KOPT-K1 (cell line): ENCODE measurements at regions not wholly inside any gene's neighbourhood (a gene's known extent, or its start where the extent isn't known, plus 50 kb on each side); places are given as distances from the start of the nearest gene placed in this dataset.

Experiments
- H3K27ac ChIP-seq: fragments of 200-600 bp; sonication (generic); 2 replicates; pipeline ENCODE4 v1.5.1; 2016; ENCODE audit warnings: antibody characterized with exemption, mild to moderate bottlenecking, low read depth, low read length; ENCODE audit not compliant: poor library complexity, severe bottlenecking
- H3K36me3 ChIP-seq: fragments of 200-600 bp; sonication (generic); 2 replicates; pipeline ENCODE4 v1.5.1; 2017; ENCODE audit warnings: antibody characterized with exemption, mild to moderate bottlenecking, low read length, moderate library complexity; ENCODE audit not compliant: insufficient read depth
- H3K9me3 ChIP-seq: fragments of 200-600 bp; sonication (generic); 2 replicates; pipeline ENCODE4 v1.5.1; 2017; ENCODE audit warnings: antibody characterized with exemption, low read length, mild to moderate bottlenecking; ENCODE audit not compliant: insufficient read depth, poor library complexity, severe bottlenecking

DNA sequence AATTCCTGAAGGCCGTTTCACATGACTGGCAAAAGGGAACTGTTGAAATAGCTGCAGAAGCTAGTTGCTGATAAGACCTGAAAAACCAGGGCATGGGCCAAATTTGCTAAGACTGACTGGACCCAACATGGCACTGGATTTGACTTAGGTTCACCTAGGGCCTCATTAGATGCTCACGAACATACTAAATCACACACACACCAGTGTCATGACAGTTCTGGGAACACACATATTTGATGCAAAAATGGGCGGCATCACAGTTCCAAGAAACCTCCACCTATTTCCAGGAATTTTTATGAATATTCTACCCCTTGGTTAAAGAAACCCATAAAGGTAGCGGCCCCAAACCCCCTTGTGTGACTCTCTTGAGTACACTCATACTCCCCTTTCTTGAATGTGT lies 99.6 kb upstream of the OBI1 start:
- Histone ChIP-seq H3K9me3 (no peaks in the 10 kb centered on the region), H3K36me3 (no peaks in the 10 kb centered on the region), H3K27ac (no peak overlapping the region)

DNA sequence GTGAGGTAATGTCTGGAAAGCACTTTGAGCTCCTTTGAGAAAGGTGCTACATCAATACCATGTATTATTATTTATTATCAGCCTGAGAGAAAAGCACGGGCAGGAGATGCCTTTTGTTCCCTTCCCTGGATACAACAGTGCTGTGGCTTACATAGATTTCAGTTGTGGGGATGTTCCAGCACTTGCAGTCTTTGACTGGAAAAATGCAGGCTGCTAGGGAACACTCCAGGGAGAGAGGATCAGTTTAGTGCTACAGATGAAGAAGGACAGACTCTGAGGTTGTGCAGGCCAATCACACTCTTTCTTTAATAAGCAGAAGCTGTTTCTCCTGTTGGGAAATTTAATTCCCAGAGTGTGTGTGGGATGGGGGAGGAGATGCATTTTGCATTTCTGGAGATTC lies 94.5 kb upstream of the OBI1 start:
- Histone ChIP-seq H3K9me3 (no peaks in the 10 kb centered on the region), H3K36me3 (no peaks in the 10 kb centered on the region), H3K27ac (no peak overlapping the region)

GRCh38 chr13:78750735-78751134 lies 91.8 kb upstream of the OBI1 start:
- Histone ChIP-seq H3K36me3 (no peaks in the 10 kb centered on the region), H3K9me3 (no peaks in the 10 kb centered on the region), H3K27ac (no peak overlapping the region)

DNA sequence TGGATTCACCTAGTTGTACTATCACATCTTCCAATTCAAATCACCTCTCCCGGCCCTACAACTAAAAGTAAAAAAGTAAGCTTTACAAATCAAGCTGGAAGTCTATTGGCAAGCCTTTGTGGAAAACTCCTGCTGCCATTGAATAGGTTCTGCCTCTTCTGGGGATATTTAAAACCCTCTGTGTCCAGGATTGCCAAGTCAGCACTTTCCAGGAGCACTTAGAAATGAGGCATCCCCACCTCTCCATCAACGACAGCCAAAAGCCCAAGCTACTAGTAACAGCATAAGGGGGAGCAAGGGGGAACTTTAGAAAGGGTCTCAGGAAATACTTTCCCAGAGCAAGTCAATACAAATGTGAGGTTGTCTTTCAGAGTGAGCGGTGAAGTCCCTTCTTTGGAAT lies 85.0 kb upstream of the OBI1 start:
- H3K9me3 ChIP-seq: no peaks in the 10 kb centered on the region
- no peaks in the 10 kb centered on the region for H3K36me3 ChIP-seq
- no peak overlapping the region for H3K27ac ChIP-seq

DNA sequence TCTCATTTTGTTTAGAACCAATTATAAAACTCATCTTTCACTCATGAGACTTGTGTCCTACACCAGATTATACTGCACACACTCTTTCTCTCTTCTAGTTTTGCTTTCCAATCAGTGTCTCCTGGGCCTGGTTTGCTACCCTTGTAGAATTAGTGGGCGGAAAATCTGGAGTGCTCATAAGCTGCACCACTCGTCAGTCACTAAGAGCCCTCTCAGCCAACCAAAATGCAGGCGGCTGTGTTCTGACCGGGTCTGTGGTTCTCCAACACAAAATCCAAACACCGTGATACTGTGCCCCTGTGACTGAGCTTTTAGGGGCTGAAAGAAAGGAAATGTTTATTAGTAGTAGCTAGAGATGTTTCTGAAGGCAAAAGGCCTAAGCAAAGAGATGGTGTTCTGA lies 83.7 kb upstream of the OBI1 start:
- H3K36me3 ChIP-seq: no peaks in the 10 kb centered on the region
- no peak overlapping the region for H3K27ac ChIP-seq
- H3K9me3 ChIP-seq: no peaks in the 10 kb centered on the region

GRCh38 chr13:78736142-78736541 lies 77.2 kb upstream of the OBI1 start:
- Histone ChIP-seq H3K9me3 (no peaks in the 10 kb centered on the region), H3K36me3 (no peaks in the 10 kb centered on the region), H3K27ac (no peak overlapping the region)

DNA sequence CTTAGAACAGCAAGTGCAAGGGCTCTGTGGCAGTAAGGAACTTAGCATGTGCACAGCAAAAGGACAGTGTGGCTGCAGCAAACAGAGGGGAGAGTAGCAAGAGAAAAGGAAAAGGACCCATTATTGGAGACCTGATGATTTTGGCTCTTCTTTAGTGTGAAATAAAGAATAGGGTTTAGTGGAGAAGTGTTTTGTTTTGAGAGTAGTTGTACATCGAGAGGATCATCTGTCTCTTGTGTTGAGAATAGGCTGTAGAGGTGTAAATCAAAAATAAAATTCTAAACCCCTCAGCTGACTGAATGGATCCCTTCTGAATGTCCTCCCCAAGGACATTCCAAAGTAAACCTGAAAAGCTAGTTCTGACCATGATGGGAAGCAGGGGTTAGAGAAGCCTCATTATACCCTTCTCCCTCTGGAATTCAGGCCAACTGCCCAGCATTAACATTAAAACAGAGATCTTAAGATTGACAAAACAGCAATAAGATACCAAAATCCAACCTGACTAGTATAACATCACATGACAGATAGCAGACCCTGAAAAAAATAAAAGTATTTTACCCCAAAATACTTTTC lies 73.6 kb upstream of the OBI1 start:
- no peaks in the 10 kb centered on the region for H3K9me3 ChIP-seq
- no peak overlapping the region for H3K27ac ChIP-seq
- no peaks in the 10 kb centered on the region for H3K36me3 ChIP-seq

GRCh38 chr13:78722700-78723099 lies 63.7 kb upstream of the OBI1 start:
- H3K27ac ChIP-seq: no peak overlapping the region
- no peaks in the 10 kb centered on the region for H3K36me3 ChIP-seq
- H3K9me3 ChIP-seq: no peaks in the 10 kb centered on the region

DNA sequence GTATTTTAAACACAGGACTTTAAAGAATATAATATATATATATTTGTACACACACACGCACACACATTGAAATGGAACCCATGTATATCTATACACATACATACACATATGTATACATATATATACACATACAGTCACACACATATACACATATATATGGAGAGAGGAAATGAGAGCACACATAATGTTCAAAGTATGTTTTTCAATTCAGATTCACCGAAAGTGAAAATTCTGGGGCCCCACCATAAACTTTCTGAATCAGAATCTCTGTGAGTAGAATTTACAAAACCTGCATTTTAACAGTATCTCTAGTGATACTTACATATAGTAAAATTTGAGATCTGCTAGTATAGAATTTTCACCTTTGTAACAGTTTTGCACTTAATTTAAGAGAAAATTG lies 60.4 kb upstream of the OBI1 start:
- Histone ChIP-seq H3K27ac (no peak overlapping the region), H3K9me3 (no peaks in the 10 kb centered on the region), H3K36me3 (no peaks in the 10 kb centered on the region)

- Histone ChIP-seq H3K27ac (no peak overlapping the region), H3K36me3 (no peaks in the 10 kb centered on the region), H3K9me3 (no peaks in the 10 kb centered on the region)
Measured at GRCh38 chr13:78714717-78715116, 55.8 kb upstream of the OBI1 start.

- H3K9me3 ChIP-seq: no peaks in the 10 kb centered on the region
- no peaks in the 10 kb centered on the region for H3K36me3 ChIP-seq
- H3K27ac ChIP-seq: no peak overlapping the region
Measured at GRCh38 chr13:78712831-78713230, 53.9 kb upstream of the OBI1 start.

- Histone ChIP-seq H3K36me3 (no peaks in the 10 kb centered on the region), H3K27ac (no peak overlapping the region)
Measured at GRCh38 chr13:78709028-78709427, 50.1 kb upstream of the OBI1 start.

More at GRCh38 chr13:78709028-78709427, 50.1 kb upstream of the OBI1 start:
- H3K9me3 ChIP-seq: no peaks in the 10 kb centered on the region
